GM18520 (cell line): ENCODE measurements at regions not wholly inside any gene's neighbourhood (a gene's known extent, or its start where the extent isn't known, plus 50 kb on each side); places are given as distances from the start of the nearest gene placed in this dataset.
"Not testable (repeated sequence)": the region's sequence is repeated elsewhere in the genome, so short reads cannot be mapped to it uniquely, and the experiment has no call there.

ENCODE experiments used
- ATAC-seq: cut with Tn5 transposase; IDR thresholded peaks from one replicate; pipeline ENCODE4 v1.9.1; 2021; ENCODE audit not compliant: unreplicated experiment

- no peak for ATAC-seq
Measured at GRCh38 chr4:77220828-77221613, 64.0 kb downstream of the CCNG2 start.

DNA sequence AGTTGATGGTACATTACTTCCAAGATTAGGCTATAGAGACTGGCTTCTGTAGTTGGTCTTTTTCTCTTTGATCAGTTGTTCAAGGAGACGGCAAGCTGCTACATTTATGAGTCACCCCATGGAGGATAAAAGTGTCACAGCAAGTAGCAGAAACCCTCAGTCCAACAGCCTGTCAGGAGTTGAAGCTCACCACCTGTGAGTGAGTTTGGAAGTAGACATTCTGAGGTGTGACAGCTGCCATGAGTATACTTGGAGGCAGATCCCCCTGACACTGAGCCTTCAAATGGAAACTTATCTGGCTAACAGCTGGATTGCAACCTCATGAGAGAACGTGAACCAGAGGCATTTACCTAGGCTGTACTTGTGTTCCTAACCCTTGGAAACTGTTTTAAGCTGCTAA lies 68.0 kb downstream of the CCNG2 start:
- ATAC-seq: no peak

- ATAC-seq: no peak
Measured at GRCh38 chr4:77226939-77227705, 70.1 kb downstream of the CCNG2 start.

DNA sequence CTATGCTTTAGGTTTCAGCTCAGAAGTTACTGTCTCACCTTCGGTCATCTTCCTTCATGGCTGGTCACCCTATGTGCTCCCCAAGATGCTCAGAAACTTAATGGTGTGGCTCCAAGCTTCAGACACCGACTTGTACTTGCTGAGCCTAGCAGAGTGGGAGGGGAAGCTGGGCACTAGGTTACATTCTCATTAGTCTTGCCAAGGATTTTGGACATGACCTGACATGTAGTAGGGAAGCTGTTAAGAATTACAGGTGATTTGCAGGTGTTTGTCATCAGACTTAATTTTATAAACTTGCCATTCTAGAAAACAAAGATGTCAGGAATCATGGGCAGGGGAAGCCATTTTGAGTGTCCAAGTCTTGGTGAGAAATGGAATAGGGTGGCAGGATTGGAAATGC lies 72.4 kb downstream of the CCNG2 start:
- ATAC-seq: no peak

- ATAC-seq: no peak
Measured at GRCh38 chr4:77232653-77233052, 75.6 kb downstream of the CCNG2 start.

- no peak for ATAC-seq
Measured at GRCh38 chr4:77235289-77235854, 78.4 kb downstream of the CCNG2 start.

DNA sequence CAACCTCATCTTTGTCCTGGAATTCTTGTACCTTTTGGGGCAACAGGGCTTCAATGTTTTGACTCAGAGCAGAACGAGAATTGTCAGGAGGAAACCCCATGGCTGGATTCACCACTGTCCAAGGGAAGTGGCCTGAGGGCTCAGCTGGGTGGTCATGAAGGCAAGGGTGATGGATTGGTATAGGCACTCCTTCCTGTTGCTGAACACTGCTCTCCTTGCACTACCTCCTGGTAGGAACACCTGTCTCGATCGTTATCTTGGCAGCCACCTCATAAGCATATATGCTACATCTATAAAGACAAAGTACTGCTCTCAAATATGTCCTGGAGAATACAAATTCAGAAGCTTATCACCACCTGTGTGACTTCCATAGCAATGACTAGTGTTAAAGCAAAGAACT lies 79.8 kb downstream of the CCNG2 start:
- no peak for ATAC-seq

DNA sequence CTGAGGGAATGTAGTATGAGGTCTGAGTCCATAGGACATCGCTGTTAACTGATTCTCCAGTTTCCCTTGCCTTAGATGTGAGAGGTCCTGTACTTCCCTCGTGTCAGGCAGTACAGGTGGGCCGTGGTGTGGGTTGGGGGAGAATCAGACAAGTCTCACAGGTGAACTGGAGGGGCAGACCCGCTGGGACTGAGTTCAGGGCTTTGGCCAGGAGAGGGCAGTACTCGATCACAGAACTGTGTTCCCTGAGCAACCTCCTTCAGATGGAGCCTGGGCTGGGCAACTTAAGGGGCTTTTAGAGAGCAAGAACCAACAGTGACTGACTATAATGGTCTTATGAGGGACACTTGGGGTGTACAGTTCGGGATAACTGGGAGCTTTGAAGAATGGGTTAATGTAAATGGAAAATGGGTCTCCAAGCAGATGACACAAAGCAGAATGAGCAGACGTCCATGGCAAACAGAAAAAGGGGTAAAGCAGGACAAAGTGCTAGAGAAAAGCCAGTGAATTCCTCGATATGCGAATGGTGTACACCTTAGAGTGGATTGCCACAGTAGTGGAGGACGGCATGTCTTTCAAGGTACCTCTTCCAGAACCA lies 83.6 kb downstream of the CCNG2 start:
- peak; percentile 65 for ATAC-seq

GRCh38 chr4:77248805-77249204 lies 91.8 kb downstream of the CCNG2 start:
- no peak for ATAC-seq

DNA sequence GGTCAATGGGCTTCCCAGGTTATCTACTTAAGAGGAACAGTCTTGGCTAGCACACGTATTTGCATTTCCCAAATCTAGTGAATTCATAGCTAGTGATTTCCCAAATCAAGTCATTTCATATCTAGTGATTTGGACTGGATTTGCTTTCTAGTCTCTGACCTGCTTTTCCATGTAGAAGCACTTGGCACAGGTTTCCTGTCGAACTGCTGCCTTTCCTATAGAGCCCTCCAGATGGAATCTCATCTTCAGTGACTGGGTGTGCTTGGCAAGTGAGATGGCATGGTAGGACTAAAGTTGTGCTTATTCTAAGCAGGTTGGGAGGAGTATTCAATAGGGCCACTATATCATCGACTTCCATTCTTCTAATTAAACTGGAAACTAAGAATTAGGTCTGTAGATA lies 94.7 kb downstream of the CCNG2 start:
- ATAC-seq: no peak

- ATAC-seq: no peak
Measured at GRCh38 chr4:77263247-77263646, 106.2 kb downstream of the CCNG2 start.

DNA sequence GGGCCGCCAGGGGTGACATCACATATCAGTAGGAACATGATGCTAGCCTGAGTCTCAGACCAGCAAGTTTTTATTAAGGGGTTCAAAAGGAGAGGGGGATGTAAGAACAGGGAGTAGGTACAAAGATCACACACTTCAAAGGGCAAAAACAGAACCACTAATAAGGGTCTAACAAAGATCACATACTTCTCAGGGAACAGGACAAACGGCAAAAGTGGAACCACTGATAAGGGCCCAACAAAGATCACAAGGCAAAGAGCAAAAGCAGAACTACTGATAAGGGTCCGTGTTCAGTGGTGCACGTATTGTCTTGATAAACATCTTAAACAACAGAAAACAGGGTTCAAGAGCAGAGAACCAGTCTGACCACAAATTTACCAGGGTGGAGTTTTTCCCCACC lies 107.0 kb downstream of the CCNG2 start:
- ATAC-seq: not testable (repeated sequence)

- ATAC-seq: no peak
Measured at GRCh38 chr4:77264826-77265225, 107.8 kb downstream of the CCNG2 start.

- ATAC-seq: no peak
Measured at GRCh38 chr4:77268108-77268507, 111.1 kb downstream of the CCNG2 start.

GRCh38 chr4:77269505-77269904 lies 112.5 kb downstream of the CCNG2 start:
- no peak for ATAC-seq

DNA sequence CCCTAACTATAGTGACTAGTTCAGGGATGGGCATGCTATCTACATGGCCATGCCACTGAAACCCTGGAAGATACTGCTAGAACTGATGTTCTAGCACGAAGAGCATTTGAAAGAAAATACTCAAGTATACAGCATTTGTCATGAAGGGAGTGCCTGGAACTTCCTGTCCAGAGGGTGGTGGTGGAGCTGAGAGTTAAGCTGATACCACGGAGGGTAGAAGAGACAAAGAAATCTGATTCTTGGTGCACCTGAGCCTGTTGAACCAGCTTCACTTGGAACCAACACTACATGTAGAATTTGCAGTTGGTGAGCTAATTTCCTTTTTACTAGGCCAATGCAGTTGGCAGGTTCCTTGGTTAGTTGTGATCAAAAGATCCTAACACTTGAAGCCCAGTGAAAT lies 116.4 kb downstream of the CCNG2 start:
- no peak for ATAC-seq

- not testable (repeated sequence) for ATAC-seq
Measured at GRCh38 chr4:77279114-77279513, 122.1 kb downstream of the CCNG2 start.

- ATAC-seq: no peak
Measured at GRCh38 chr4:77282305-77282704, 125.3 kb downstream of the CCNG2 start.

DNA sequence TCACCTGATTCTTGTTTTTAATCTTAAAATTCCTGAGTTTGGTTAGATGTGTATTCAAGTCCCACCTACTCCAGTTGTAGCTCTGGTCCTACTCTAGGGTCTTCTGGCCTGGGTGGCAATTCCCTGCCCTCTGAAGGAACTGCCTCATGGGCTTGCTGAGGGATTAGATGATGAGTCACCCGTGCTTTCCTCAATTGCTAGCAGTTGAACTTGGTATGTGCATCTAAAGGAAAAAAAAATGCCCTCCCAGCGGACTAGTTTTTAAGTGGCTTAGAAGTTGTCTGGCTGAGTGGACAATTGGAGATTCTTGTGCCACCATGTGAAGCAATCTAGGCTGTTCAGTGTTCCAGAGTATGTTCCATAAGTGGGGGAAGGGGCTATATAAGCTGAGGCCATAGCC lies 127.0 kb downstream of the CCNG2 start:
- ATAC-seq: no peak

GRCh38 chr4:77286906-77287305 lies 129.9 kb downstream of the CCNG2 start:
- ATAC-seq: no peak

DNA sequence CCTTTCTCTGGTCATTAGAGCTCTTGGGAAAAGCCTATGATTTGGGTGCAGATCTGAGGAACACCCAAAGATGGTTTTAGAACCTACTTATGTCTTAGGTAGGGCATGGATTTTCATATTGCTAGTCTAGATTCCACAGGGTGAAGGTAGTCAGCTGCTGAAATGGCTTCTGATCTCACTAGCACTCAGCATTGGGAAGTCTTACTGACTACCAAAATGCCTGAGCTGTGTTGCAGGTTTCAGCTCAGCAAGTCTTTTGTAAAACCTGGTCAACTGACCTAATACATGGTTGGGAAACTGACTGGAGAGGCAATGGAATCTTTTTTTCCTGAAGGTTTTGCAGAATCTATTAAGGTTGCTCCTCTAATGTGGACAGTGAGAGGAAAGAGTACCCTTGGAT lies 136.4 kb downstream of the CCNG2 start:
- no peak for ATAC-seq

DNA sequence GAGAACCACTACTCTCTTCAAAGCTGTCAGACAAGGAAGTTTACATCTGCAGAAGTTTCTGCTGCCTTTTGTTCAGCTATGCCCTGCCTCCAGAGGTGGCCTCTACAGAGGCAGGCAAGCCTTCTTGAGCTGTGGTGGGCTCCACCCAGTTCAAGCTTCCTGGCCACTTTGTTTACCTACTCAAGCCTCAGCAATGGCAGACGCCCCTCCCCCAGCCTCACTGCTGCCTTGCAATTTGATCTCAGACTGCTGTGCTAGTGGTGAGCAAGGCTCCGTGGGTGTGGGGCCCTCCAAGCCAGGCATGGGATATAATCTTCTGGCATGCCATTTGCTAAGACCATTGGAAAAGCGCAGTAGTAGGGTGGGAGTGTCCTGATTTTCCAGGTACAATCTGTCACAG lies 144.0 kb downstream of the CCNG2 start:
- not testable (repeated sequence) for ATAC-seq
